ENCODE measurements at regions not wholly inside any gene's neighbourhood (a gene's known extent, or its start where the extent isn't known, plus 50 kb on each side); places are given as distances from the start of the nearest gene placed in this dataset.

- Histone ChIP-seq H2AFZ (ENCODE audit: low read length) (no peak overlapping the region), H3K9me3 (ENCODE audit: low read length) (no peaks in the 10 kb centered on the region), H3K4me1 (ENCODE audit: low read length) (no peaks in the 10 kb centered on the region), H3K79me2 (ENCODE audit: low read length) (no peaks in the 10 kb centered on the region), H4K20me1 (ENCODE audit: insufficient read depth, low read depth, low read length) (no peaks in the 10 kb centered on the region), H3K4me2 (ENCODE audit: low read depth, low read length, poor library complexity, severe bottlenecking) (no peak overlapping the region), H3K27ac (ENCODE audit: low read length) (no peak overlapping the region), H3K9ac (ENCODE audit: low read length) (no peak overlapping the region), H3K4me3 (ENCODE audit: low read length) (no peak overlapping the region), H3K27me3 (ENCODE audit: low read length) (no peaks in the 10 kb centered on the region), H3K36me3 (ENCODE audit: insufficient read depth, low read length) (no peaks in the 10 kb centered on the region), H3K9me2 (replicated peaks; ENCODE audit: insufficient read depth, low read length) (no peaks in the 10 kb centered on the region)
- no peak for DNase-seq
These were observed 79.2 kb upstream of the CDC42BPA start for GRCh38 chr1:227397354-227397978.

- Histone ChIP-seq H3K9ac (ENCODE audit: low read length) (no peak overlapping the region), H3K4me3 (ENCODE audit: low read length) (no peak overlapping the region), H3K4me2 (ENCODE audit: low read depth, low read length, poor library complexity, severe bottlenecking) (no peak overlapping the region), H3K27ac (ENCODE audit: low read length) (no peak overlapping the region), H3K9me3 (ENCODE audit: low read length) (no peaks in the 10 kb centered on the region), H3K9me2 (replicated peaks; ENCODE audit: insufficient read depth, low read length) (no peaks in the 10 kb centered on the region), H3K79me2 (ENCODE audit: low read length) (no peaks in the 10 kb centered on the region), H3K36me3 (ENCODE audit: insufficient read depth, low read length) (no peaks in the 10 kb centered on the region), H4K20me1 (ENCODE audit: insufficient read depth, low read depth, low read length) (no peaks in the 10 kb centered on the region), H2AFZ (ENCODE audit: low read length) (no peak overlapping the region), H3K27me3 (ENCODE audit: low read length) (no peaks in the 10 kb centered on the region), H3K4me1 (ENCODE audit: low read length) (no peaks in the 10 kb centered on the region)
- DNase-seq, result no peak
These were observed 78.5 kb upstream of the CDC42BPA start for GRCh38 chr1:227396539-227397353.

GRCh38 chr1:227395426-227396028, 77.2 kb upstream of the CDC42BPA start:
- no peaks in the 10 kb centered on the region for H4K20me1 ChIP-seq (ENCODE audit: insufficient read depth, low read depth, low read length)
- no peak overlapping the region for H3K9ac ChIP-seq (ENCODE audit: low read length)
- no peak overlapping the region for H3K27ac ChIP-seq (ENCODE audit: low read length)
- H2AFZ ChIP-seq (ENCODE audit: low read length), result no peak overlapping the region
- H3K4me3 ChIP-seq (ENCODE audit: low read length), result no peak overlapping the region
- no peak overlapping the region for H3K4me2 ChIP-seq (ENCODE audit: low read depth, low read length, poor library complexity, severe bottlenecking)
- H3K9me3 ChIP-seq (ENCODE audit: low read length), result no peaks in the 10 kb centered on the region
- H3K27me3 ChIP-seq (ENCODE audit: low read length), result no peaks in the 10 kb centered on the region
- DNase-seq, result no peak
- H3K9me2 ChIP-seq (replicated peaks; ENCODE audit: insufficient read depth, low read length), result no peaks in the 10 kb centered on the region
- no peaks in the 10 kb centered on the region for H3K4me1 ChIP-seq (ENCODE audit: low read length)
- H3K36me3 ChIP-seq (ENCODE audit: insufficient read depth, low read length), result no peaks in the 10 kb centered on the region
- H3K79me2 ChIP-seq (ENCODE audit: low read length), result no peaks in the 10 kb centered on the region

- no peak overlapping the region for H2AFZ ChIP-seq (ENCODE audit: low read length)
- no peak overlapping the region for H3K9ac ChIP-seq (ENCODE audit: low read length)
- H3K4me1 ChIP-seq (ENCODE audit: low read length), result no peaks in the 10 kb centered on the region
- no peak overlapping the region for H3K4me2 ChIP-seq (ENCODE audit: low read depth, low read length, poor library complexity, severe bottlenecking)
- H3K9me3 ChIP-seq (ENCODE audit: low read length), result no peaks in the 10 kb centered on the region
- H3K27ac ChIP-seq (ENCODE audit: low read length), result no peak overlapping the region
- DNase-seq, result no peak
- no peaks in the 10 kb centered on the region for H4K20me1 ChIP-seq (ENCODE audit: insufficient read depth, low read depth, low read length)
- no peaks in the 10 kb centered on the region for H3K9me2 ChIP-seq (replicated peaks; ENCODE audit: insufficient read depth, low read length)
- no peaks in the 10 kb centered on the region for H3K79me2 ChIP-seq (ENCODE audit: low read length)
- H3K36me3 ChIP-seq (ENCODE audit: insufficient read depth, low read length), result no peaks in the 10 kb centered on the region
- 0 out of 2 replicates have a peak, but pooled peaks cover 2% of the 10 kb centered on the region for H3K27me3 ChIP-seq (ENCODE audit: low read length)
- H3K4me3 ChIP-seq (ENCODE audit: low read length), result no peak overlapping the region
These were observed 74.9 kb upstream of the CDC42BPA start for GRCh38 chr1:227392984-227393764.

- H3K27ac ChIP-seq (ENCODE audit: low read length), result no peak overlapping the region
- 0 out of 2 replicates have a peak, but pooled peaks cover 2% of the 10 kb centered on the region for H3K27me3 ChIP-seq (ENCODE audit: low read length)
- H3K4me2 ChIP-seq (ENCODE audit: low read depth, low read length, poor library complexity, severe bottlenecking), result no peak overlapping the region
- no peaks in the 10 kb centered on the region for H3K4me1 ChIP-seq (ENCODE audit: low read length)
- no peaks in the 10 kb centered on the region for H3K9me3 ChIP-seq (ENCODE audit: low read length)
- no peaks in the 10 kb centered on the region for H3K9me2 ChIP-seq (replicated peaks; ENCODE audit: insufficient read depth, low read length)
- no peak overlapping the region for H2AFZ ChIP-seq (ENCODE audit: low read length)
- no peaks in the 10 kb centered on the region for H4K20me1 ChIP-seq (ENCODE audit: insufficient read depth, low read depth, low read length)
- no peak overlapping the region for H3K4me3 ChIP-seq (ENCODE audit: low read length)
- H3K9ac ChIP-seq (ENCODE audit: low read length), result no peak overlapping the region
- DNase-seq, result no peak
- H3K79me2 ChIP-seq (ENCODE audit: low read length), result no peaks in the 10 kb centered on the region
- H3K36me3 ChIP-seq (ENCODE audit: insufficient read depth, low read length), result no peaks in the 10 kb centered on the region
These were observed 73.6 kb upstream of the CDC42BPA start for GRCh38 chr1:227391879-227392278.

GRCh38 chr1:227391211-227391610, 72.9 kb upstream of the CDC42BPA start:
- DNase-seq, result no peak
- H2AFZ ChIP-seq (ENCODE audit: low read length), result no peak overlapping the region
- 0 out of 2 replicates have a peak, but pooled peaks cover 2% of the 10 kb centered on the region for H3K27me3 ChIP-seq (ENCODE audit: low read length)
- H3K9me3 ChIP-seq (ENCODE audit: low read length), result no peaks in the 10 kb centered on the region
- no peak overlapping the region for H3K4me3 ChIP-seq (ENCODE audit: low read length)
- H3K79me2 ChIP-seq (ENCODE audit: low read length), result no peaks in the 10 kb centered on the region
- no peak overlapping the region for H3K27ac ChIP-seq (ENCODE audit: low read length)
- H3K4me2 ChIP-seq (ENCODE audit: low read depth, low read length, poor library complexity, severe bottlenecking), result no peak overlapping the region
- no peak overlapping the region for H3K9ac ChIP-seq (ENCODE audit: low read length)
- H3K36me3 ChIP-seq (ENCODE audit: insufficient read depth, low read length), result no peaks in the 10 kb centered on the region
- no peaks in the 10 kb centered on the region for H3K9me2 ChIP-seq (replicated peaks; ENCODE audit: insufficient read depth, low read length)
- no peaks in the 10 kb centered on the region for H3K4me1 ChIP-seq (ENCODE audit: low read length)
- no peaks in the 10 kb centered on the region for H4K20me1 ChIP-seq (ENCODE audit: insufficient read depth, low read depth, low read length)

- H3K9me3 ChIP-seq (ENCODE audit: low read length), result no peaks in the 10 kb centered on the region
- no peak overlapping the region for H3K27ac ChIP-seq (ENCODE audit: low read length)
- no peak overlapping the region for H3K9ac ChIP-seq (ENCODE audit: low read length)
- H3K9me2 ChIP-seq (replicated peaks; ENCODE audit: insufficient read depth, low read length), result no peaks in the 10 kb centered on the region
- DNase-seq, result no peak
- no peaks in the 10 kb centered on the region for H3K79me2 ChIP-seq (ENCODE audit: low read length)
- H3K36me3 ChIP-seq (ENCODE audit: insufficient read depth, low read length), result no peaks in the 10 kb centered on the region
- no peaks in the 10 kb centered on the region for H4K20me1 ChIP-seq (ENCODE audit: insufficient read depth, low read depth, low read length)
- no peaks in the 10 kb centered on the region for H3K4me1 ChIP-seq (ENCODE audit: low read length)
- H3K4me2 ChIP-seq (ENCODE audit: low read depth, low read length, poor library complexity, severe bottlenecking), result no peak overlapping the region
- H3K4me3 ChIP-seq (ENCODE audit: low read length), result no peak overlapping the region
- H3K27me3 ChIP-seq (ENCODE audit: low read length), result 0 out of 2 replicates have a peak, but pooled peaks cover 2% of the 10 kb centered on the region
- no peak overlapping the region for H2AFZ ChIP-seq (ENCODE audit: low read length)
These were observed 72.2 kb upstream of the CDC42BPA start for GRCh38 chr1:227390525-227390924.
